Stimulated activated CD4-positive, alpha-beta T cell treated with anti-CD3 and anti-CD28 coated beads, Interleukin-1b, Interleukin-23, amount 100 ng/mL, for 48 hours (primary cell): ENCODE measurements at regions not wholly inside any gene's neighbourhood (a gene's known extent, or its start where the extent isn't known, plus 50 kb on each side); places are given as distances from the start of the nearest gene placed in this dataset.
"Not testable (repeated sequence)": the region's sequence is repeated elsewhere in the genome, so short reads cannot be mapped to it uniquely, and the experiment has no call there.

Experiments used
- DNase-seq: peaks from one replicate; pipeline ENCODE4 v3.0.0-alpha.2; 2020

DNA sequence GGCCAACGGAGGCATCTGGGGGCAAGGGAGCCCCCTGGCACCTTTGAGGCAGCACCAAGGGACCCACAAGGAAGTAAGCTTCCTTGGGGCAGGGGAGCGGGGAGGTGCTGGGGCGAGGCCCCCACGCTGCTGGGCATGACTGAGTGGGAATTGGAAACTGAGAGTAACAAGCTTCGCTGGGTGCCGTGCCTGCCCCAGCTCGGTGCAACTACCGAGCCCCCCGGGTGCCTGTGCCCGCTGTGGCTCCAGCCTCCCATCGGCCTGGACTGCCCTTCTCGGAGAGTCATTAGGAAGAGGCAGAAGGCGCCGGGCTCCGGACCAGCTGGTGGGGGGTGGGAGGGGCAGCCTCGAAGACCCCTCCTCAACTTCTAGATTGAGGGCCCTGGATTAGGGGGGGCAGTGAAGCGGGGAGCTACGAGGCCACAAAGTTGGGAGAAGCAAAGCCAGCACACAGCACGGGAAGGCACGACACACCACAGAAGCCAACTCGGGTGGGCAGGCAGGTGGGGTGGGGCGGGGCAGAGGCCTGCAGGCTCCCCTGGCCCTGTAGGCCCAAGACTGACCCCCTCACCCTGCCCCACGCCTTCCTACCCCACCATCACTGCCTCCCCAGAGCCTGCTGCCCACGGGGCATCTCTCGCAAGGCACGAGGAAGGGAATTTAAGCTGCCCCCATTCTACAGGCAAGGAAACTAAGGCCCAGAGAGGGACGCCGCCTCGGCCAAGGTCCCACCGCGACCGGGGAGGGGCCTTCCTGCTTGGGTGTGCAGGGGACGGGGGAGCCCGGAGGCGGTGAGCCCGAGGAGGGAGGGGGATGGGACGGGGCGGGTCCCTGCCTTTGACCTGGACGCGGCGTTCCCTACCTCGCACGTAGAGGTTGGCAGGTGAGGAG is 83.2 kb downstream of the PTPRS start:
- no peak for DNase-seq

DNA sequence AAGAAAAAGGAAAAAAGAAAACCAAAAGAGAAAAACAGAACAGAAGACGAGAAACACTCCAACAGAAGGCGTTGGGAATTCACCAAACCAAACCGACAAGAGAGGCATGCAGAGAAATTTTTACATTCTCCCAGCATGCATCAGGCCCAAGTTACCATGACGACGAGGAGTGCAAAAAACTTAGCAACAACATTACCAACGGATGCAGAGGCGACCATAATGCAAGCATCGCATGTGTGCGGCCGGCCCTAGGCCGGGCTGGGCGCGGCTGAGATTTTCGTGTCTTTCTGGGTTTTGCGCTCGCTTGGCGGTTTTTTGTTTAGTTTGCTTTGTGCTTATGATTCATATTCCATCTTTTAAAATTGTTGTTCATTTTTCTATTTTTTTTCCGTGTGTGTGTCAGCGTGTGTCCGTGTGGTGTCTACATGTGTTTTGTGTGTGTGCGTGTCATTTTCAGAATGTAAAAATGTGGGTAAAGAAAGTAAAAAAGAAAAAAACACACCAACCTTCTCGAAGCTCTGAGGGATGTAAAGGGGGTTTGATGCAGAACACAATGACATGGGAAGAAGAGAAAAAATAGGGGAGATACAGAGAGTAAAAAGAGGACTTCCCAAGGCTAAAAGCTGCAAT is 84.9 kb downstream of the PTPRS start:
- DNase-seq: no peak

DNA sequence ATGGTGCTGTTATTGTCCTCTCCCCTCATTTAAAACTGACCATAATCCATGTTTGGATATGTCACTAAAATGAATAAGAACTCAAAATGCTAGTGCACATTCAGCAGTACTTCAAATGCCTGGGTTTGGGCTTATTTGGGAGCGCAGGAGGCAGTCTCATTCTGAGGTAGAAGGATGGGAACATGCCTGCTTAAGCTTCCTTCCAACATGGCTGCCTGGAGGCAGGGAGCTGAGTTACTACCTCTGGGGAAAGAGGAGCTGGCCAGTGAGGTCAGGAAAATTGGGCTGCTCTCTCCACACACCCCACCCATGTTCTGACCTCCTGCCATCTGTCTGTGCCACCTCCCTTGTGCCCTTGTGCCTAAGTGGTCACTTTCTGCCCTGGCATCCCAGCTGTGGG is 85.7 kb downstream of the PTPRS start:
- no peak for DNase-seq

DNA sequence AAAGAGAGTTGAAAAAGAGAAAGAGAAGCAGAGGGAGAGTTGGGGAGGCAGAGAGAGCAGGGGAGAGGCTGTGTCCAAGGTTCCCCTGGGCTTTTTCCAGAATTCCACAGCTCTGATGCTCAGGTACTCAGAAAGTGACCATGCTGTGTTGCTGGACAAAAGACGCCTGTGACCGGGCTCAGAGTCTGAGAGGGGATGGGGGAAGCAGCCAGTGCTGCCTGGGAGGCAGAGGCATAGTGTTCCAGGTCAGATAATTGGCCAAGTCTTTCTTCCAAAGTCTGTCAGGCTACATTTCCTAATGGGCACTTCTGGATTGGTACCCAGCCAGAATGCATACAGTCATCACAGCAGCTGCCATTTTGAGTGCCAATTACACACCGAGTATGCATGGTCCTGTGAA is 86.1 kb downstream of the PTPRS start:
- DNase-seq: no peak

DNA sequence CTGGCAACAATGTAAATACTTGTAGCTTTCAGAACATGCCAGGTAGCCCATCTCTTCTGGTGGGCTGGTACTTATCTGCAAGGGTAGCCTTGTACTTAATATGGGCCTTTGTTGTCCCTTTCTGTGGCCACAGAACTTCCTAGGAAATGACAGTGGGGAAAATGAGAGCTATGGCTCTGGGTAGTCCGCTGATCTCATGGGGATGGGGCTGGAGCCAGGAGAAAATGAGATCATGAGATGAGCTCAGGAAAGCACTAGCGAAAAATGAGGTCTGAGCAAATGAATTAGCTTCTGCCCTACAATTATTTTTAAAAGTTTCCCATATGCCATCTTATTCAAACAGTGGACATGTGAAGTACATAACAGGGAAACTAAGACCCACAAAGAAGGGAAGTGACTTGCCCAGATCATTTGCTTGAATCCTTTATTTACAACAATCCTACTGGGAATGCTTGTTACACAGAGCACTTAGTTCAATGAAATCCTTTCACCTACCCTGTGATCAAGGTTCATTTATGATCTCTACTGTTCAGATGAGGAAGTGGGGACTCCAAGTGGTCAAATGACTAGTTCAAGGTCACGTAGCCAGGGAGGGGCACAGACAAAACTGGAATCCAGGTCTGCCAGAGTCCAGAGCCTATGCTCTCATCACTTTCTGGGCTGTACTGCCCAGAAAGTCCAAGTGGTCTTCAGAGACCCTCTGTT is 87.1 kb downstream of the PTPRS start:
- DNase-seq: no peak

DNA sequence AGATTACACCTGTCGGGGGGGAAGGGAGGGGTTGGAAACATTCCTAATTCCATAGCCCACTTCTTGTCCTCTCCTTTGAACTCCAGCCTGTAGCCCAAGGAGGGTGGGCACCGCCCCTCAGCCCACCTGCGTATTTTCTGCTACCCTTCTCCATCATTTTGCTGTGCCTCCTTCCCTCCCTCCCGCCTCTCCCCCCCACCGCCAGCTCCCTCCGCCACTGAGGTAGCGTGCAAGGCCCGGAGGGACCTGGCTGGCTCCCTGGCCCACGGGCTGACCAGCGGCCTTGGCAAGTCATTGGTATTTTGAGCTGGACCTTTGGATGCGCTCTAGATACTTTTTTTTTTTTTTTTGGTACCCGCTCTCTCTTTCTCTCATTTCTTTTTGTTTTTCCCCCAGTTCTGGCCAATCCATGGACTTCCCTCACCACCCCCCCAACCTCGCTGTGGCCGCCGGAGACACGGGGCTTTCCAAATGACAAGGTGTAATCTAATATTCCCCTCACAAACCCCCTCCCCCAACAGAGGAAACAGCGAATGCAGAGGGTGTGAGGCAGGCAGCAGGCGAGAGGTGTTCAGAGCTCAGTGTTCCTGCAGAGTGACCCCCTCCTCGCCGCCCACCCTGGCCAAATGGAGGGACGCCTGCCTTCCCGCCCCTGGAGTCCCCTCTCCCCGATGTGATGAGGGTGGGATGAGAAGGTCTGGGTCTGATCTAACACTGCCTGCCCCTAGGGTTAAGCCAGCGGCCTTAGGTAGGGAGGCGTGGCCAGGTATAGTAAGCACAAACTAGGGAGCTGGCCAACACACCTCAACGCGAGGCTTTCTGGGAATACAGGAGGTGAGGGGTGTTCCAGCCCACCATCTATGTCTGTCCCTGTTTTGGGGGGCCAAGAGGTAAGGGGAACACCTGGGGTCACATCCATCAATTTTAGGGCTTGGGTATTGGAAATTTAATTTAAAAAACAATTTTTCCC is 89.2 kb downstream of the PTPRS start:
- DNase-seq: no peak

DNA sequence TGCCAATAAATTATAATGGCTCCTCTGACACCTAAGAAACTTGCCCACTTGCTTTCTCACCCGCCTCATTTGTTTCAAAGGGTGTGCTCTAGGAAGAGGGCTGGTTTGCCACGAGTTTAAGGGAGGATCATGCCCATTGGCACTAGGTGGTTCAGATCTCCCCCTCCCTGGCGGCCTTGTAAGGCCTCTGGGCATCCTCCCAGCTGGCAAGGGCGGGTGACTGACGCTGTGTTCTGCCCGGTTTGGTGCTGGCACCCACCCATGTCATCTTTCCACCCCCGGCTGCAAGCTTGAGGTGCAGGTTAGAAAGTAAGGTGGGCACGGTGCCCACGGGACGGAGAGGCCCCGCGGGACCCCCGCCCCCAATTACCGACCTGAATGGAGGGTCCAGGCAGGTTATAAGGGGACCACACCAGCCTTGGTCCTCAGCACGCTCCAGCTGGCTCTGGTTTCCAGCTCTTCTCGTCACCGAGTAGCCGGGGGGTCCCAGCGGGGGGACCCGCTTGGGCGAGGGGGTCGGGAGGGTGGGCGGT is 90.4 kb downstream of the PTPRS start:
- no peak for DNase-seq

DNA sequence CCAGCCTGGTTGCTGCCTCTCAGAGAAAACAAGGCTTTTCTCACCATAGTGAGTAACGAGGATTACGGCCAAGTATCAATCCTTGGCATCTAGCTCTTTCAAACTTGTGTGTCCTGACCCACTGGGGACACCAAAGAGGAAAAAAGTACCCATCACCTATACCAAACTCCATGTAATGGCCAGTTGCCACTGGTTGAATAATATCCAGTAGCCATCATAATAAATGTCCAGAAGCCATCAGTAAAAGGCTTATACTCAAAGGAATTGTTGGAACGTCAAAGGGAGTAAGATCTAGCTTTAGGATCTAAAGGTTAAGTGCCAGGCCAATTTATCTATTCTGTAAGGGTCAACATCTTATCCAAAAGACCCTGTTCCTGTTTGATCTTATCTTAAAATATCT is 91.1 kb downstream of the PTPRS start:
- no peak for DNase-seq

DNA sequence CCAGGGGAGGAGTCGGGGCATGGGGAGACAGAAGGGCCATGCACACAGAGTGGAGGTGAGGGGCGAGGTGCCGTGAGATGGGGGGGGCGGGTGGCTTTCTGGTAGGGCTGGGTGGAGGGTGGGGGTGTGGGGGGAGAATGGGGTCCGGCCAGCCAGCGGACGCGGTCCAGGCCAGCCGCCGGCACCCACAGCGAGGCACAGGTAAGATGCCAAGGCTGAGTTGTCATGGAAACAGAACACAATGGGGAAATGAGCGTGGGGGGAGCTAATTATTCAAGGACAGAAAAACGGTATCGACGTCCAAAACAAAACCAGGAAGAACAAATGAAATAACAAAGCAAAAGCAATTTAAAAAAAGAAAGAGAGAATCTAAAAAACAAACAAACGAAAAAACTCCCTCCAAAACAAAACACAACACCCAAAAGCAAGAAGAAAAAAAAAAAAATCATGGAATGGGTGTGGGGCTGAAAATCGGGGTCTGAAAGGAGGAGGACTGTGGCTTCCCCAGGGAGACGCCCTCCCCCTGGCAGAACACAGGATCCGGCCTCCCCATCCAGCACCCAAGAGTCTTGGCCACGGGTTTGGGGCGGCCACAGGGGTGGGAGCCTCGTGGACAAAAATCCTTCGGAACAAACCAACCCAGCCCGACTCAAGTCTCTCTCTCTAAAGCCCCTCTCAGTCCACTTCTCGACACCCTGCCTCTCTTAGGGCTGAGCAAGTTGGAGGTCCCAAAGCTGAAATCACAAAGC is 92.5 kb downstream of the PTPRS start:
- DNase-seq: no peak

DNA sequence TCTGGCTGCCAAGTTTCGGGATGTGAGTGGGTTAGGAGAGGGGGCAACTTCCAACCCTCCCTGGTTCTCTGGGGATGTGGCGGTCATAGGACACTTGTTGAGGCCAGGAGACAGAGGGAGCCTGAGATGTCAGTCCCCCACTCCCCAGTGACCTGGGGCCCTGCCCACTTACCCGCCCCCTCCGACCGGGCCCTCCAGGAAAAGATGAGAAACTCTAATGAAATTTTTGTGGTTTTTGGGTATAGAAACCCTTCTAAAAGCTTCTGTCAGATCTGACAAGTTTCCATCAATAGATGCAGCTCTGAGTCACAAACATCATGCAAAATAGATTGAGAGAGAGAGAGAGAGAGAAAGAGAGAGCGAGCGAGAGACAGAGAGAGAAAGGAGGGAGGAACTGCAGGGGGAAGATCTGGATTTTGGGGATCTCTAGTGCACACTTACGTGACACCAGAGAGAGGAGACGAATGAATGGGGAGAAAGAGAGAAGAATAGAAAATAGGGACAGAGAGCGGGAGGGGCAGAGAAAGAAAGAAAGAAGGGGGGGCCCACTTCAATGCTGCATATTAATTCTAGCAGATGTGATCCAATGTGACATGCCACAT is 94.0 kb downstream of the PTPRS start:
- peak; percentile 15 for DNase-seq

DNA sequence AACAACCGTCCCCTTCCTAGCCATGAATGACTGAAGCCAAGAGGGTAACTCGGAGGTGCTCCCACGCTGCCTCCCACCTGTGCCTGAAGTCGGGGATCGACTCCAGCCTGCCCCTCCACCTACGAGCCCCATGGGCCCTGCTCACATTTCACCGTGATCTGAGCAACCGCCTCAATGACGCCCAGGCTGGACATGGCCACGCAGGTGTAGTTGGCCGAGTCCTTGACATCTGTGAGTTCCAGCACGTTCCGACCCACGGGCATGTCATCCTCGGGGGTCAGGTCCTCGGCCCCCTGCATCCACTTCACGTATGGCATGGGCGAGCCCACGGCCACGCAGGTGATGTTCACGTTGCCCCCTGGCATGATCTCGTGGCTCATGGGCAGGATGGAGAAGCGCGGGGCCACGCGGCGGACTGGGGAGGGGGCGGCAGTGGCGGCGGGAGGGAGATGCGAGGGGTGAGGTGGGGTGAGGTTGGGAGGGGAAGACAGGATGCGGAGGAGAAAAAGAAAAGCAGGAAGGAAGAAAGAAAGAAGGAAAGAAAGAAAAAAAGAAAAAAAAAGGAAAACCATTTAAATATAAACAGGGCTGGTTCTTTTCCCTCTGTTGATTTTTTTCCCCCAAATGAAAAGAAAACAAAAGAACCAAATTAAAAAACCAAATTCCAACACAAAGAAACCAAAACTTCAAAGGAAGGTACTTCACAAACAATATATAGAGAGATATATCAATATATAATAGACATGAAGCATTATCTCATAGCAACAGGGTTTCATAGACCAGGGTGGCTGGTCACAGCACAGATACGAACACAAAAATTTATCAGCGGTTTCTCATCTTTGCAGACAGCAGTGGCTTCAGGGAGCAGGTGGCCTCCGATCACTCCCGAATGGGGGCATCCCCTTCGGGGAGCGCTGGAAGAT is 94.7 kb downstream of the PTPRS start:
- DNase-seq: no peak

DNA sequence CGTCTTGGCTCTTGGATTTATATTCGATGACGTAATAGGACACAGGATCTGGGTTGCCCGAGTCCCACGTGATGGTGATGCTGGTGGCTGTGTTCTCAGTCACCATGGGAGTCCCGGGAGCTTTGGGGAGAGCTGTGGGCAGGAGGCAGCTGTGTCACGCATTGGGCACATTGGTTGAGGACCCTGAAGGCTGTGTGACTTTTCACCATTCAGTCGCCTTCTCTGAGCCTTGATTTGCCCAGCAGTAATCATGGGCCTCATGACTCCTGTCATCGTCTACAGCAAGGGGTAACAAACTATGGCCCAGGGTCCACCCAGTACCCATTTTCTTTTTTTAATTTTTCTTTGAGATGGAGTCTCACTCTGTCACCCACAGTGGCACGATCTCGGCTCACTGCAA is 96.3 kb downstream of the PTPRS start:
- no peak for DNase-seq

DNA sequence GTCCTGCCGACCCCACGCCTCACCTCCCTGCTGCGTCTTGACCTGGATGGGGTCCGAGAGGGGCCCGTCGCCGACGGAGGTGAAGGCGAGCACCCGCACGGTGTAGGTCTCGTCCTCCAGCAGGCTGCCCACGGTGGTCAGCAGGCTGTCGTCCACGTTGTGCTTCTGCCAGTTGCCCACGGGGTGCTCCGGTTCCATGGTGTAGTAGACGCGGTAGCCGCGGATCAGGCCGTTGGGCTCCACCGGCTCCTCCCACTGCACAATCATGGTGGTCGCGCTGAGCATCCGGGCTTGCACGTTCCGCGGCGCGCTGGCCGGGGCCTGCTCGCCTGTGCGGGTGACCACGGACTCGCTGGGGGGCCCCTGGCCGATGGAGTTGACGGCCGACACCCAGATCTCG is 96.7 kb downstream of the PTPRS start:
- no peak for DNase-seq

DNA sequence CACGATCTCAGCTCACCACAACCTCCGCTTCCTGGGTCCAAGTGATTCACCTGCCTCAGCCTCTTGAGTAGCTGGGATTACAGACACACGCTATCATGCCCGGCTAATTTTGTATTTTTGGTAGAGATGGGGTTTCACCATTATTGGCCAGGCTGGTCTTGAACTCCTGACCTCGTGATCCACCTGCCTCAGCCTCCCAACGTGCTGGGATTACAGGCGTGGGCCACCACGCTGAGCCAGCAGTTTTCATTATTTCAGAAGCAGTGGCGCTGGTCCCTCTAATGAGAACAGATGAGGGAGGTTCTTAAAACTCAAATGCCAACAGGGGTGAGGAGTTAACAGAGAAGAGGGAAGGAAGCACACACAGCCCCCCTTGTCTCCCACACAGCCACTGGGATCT is 98.7 kb downstream of the PTPRS start:
- DNase-seq: not testable (repeated sequence)

DNA sequence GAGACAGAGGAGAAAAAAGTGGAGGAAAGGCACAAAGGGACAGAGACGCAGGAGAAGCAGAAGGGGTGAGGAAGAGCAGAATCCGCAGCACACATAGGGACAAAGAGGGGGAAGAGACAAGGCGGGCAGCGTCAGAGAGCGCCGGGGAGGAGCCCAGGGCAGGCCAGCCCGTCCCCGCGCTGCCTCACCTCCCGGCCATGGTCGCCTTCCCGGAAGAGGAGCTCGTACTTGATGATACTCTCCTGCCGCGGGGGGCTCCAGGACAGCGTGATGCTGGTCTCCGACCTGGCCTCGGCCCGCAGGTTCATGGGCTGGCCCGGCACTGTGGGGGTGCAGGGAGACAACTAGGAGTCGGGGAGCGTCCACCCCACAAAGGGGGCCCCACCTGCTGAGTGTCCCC is 100.6 kb downstream of the PTPRS start:
- no peak for DNase-seq

DNA sequence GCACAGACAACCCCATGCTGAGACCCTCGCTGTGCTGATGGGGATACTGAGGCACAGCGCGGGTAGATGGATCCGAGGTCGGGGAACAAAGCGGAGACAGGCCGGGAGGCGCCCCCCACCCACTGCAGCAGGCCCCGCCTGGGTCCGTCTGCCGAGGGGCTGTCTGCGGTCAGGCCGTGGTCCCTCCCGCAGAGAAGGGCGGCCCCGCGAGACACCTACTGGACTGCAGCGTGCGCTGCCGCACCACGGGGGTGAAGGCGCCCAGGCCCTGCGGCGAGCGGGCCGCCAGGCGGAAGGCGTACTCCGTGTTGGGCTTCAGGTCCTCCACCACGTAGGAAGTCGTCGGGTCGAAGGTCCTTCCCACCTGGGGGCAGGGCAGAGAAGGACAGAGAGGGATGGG is 101.9 kb downstream of the PTPRS start:
- no peak for DNase-seq

DNA sequence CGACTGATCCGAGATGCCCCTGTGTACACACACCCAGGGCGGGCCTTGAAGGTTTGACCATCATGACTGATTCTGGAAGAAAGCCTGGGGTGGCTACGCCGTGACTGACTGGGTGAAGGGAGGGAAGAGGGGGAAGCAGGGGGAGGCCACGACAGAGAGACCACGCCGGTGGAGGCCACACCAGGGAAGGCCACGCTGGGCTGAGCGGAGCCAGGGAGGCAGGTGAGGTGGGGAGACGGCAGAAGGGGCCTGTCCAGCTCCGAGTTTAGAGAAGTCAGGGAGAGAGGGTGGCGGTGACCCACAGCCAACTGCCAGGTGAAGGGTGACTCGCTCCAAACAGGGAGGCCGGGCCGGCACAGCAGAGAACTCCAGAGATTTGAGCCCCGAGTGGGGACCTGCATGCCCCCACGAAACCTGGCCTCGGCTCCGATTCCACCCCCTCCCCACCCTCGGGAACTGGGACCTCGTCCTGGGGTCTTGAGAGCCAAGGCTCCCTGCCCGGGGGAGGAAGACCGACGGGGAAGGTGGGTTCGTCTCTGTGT is 102.6 kb downstream of the PTPRS start:
- DNase-seq: no peak

DNA sequence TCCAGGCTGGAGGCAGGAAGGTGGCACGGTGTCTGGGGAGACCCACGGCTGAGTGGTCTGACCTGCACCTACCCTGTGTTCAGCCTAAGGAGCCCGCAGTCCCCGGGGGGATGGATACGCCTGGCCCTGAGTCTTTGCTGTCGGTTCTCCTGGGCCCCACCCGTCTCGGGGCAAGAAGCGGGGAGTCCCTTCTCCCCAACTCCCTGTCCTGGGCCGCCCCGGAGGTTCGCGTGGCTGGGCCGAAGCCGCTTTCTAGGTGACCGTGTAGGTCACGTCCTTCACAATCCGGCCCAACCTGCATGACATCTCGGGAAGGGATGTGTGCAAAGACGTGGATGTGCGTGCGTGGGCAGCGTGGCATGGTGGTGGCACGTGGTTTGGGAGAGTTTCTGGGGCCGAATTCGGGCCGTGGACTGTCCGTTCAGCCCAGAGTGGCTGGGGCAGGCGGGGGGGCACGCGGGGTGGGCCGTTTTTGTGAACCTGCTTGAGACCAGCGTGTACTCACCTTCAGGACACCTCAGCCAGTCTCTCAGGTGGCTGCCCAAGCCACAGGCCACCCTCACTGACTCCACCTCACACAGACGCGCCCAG is 103.3 kb downstream of the PTPRS start:
- no peak for DNase-seq

DNA sequence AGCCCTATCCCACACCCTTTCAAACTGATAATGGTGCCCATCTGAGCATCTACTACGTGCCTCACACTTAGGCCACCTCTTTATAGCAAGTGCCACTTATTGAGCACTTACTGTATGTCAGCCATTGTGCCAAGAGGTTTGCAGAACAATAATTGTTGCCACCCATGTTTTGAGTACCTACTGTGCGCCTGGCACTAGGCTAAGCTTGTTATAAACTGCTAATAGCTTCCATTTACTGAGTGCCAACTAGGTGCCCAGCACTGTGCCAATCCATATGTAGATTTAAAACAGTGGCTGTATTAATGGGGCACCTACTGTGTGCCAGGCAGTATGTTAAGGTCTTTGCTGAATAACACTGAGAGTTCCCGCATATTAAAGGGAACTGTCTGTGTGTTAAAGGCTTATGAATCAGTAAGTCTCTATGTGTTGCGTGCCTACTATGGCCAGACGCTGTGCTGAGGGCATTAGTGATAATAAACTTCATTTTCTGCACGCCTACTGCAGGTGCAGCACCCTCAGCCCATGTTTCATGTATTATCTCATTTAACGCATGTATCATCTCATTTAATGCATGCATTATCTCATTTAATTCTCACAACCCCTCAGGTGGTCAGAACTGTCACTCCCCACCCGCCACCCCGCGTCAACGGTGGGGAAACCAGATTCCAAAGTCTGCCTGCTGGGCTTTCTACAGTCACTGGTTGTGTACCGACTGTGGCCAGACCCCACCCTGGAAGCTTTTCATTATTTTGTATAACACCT is 105.0 kb downstream of the PTPRS start:
- DNase-seq: no peak
